ENCODE measurements at regions not wholly inside any gene's neighbourhood (a gene's known extent, or its start where the extent isn't known, plus 50 kb on each side); places are given as distances from the start of the nearest gene placed in this dataset.

DNA sequence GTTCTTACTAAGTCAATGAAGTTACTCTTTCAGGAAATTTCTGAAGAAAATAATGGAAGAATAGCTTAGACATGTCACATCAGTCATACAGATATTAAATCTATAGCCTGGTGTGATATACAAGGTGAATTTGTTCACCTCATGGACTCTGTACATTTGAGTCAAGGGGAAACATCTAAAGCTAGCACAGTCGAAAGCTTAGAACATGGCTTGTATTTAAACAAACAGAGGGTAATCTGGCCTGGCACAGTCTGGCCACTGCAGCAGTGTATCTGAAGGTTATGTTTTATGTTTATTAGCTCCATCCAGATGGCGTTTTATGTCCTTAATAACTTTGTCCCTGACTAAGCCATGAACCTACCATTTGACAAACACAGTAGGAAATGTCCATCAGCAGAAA is 817.3 kb downstream of the SATB2 start:
- Histone ChIP-seq H3K9me3 (no peaks in the 10 kb centered on the region), H3K36me3 (no peaks in the 10 kb centered on the region), H3K4me1 (no peaks in the 10 kb centered on the region), H3K4me3 (no peak overlapping the region), H3K27ac (no peak overlapping the region), H3K27me3 (no peaks in the 10 kb centered on the region)
- no peak for ATAC-seq
- TF ChIP-seq, protein P1, sequence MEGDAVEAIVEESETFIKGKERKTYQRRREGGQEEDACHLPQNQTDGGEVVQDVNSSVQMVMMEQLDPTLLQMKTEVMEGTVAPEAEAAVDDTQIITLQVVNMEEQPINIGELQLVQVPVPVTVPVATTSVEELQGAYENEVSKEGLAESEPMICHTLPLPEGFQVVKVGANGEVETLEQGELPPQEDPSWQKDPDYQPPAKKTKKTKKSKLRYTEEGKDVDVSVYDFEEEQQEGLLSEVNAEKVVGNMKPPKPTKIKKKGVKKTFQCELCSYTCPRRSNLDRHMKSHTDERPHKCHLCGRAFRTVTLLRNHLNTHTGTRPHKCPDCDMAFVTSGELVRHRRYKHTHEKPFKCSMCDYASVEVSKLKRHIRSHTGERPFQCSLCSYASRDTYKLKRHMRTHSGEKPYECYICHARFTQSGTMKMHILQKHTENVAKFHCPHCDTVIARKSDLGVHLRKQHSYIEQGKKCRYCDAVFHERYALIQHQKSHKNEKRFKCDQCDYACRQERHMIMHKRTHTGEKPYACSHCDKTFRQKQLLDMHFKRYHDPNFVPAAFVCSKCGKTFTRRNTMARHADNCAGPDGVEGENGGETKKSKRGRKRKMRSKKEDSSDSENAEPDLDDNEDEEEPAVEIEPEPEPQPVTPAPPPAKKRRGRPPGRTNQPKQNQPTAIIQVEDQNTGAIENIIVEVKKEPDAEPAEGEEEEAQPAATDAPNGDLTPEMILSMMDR (IDR thresholded peaks at IDR 0.05): no peak
- DNase-seq: no peak
- intact Hi-C loops (cut with DNase I): no loop called here

DNA sequence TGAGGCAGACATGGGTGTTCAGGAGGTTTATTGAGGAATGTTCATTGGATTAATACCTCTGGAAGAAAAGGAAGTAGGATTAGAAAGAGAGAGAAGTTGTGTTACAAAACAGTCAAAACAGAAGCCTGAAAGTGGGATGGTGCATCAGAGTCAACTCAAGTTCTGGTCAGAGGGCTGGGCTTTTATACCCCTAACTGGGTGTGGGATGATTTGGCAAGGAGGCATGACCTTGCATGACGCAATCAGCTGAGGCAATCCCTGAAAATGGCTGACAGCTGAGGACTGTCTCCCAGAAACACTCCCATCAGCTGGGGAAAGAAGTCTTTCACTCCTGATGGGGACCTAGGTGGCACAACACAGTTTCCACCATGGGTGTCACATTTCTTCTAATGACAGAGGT is 818.2 kb downstream of the SATB2 start:
- H3K27ac ChIP-seq: no peak overlapping the region
- H3K27me3 ChIP-seq: no peaks in the 10 kb centered on the region
- H3K9me3 ChIP-seq: no peaks in the 10 kb centered on the region
- TF ChIP-seq, protein P1 (IDR thresholded peaks at IDR 0.05): no peak
- ATAC-seq: no peak
- no peak overlapping the region for H3K4me3 ChIP-seq
- intact Hi-C loops (cut with DNase I): no loop called here
- no peak for DNase-seq
- no peaks in the 10 kb centered on the region for H3K4me1 ChIP-seq
- no peaks in the 10 kb centered on the region for H3K36me3 ChIP-seq

DNA sequence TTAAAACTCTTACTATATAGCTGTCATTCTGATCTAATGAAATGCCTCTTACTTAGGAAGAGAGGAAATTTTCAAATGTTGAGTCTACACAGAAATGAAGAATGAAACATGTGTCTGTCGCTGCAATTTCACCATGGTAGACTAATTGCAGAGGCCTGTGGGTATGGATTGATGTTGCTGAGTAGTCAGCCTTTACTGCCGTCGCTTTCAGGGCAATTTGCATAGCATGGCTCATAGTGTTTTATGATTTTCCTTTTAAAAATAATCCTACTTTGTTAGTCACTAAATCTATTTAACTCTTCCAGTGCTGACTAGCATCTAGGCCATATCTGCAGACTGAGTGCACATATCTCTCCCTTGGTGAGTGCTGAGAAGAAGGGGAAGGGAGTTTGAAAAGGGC is 819.2 kb downstream of the SATB2 start:
- ATAC-seq (no peak), DNase-seq (no peak)
- H3K4me3 ChIP-seq: no peak overlapping the region
- intact Hi-C loops (cut with DNase I): no loop called here
- H3K9me3 ChIP-seq: no peaks in the 10 kb centered on the region
- H3K4me1 ChIP-seq: no peaks in the 10 kb centered on the region
- no peak overlapping the region for H3K27ac ChIP-seq
- no peaks in the 10 kb centered on the region for H3K36me3 ChIP-seq
- TF ChIP-seq, protein P1 (IDR thresholded peaks at IDR 0.05): no peak
- H3K27me3 ChIP-seq: no peaks in the 10 kb centered on the region

DNA sequence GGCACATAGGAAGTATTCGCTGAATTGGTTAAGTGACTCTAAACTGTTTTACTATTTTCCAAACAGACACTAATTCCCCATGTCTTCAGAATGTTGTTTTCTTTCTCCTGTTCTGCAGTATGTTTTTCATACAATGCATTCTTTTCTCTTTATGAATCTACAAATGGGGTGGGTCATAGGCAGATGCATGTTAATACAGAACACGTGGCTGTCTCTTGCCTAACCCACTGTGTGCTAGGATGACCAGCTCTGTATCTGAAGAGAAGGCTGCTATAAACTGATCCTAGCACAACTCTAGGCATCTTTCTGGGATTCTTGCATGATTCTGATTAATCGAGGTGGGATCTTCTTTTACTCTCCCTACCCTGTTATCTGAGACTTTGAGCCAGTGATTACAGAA is 826.0 kb downstream of the PLCL1 start:
- Histone ChIP-seq H3K27ac (no peak overlapping the region), H3K9me3 (no peaks in the 10 kb centered on the region)
- DNase-seq: no peak

DNA sequence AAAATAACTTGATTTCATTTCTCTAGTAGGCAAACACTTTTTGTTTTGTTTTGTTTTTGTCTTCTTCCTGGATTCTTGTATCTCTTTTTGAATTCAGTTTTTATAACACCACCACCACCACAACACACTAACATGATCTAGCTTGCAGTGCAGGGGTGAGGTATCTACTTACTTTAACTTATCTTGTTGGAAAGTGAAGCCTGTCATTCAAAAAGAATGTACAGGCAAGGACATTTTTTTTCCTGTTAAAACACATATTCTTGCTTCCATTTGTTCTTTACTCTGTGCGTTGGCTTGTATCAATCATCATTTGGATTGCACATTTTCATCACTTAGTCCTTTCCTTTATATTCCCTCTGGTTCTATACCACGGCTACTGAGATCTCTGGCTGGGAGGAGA is 824.2 kb downstream of the PLCL1 start:
- TF ChIP-seq, protein P1 (IDR thresholded peaks at IDR 0.05): no peak
- no peak overlapping the region for H3K4me3 ChIP-seq
- no peak overlapping the region for H3K27ac ChIP-seq
- no peaks in the 10 kb centered on the region for H3K36me3 ChIP-seq
- H3K27me3 ChIP-seq: no peaks in the 10 kb centered on the region
- no peaks in the 10 kb centered on the region for H3K9me3 ChIP-seq
- intact Hi-C loops (cut with DNase I): no loop called here
- ATAC-seq: no peak
- DNase-seq: no peak
- H3K4me1 ChIP-seq: no peaks in the 10 kb centered on the region

More for the DNA sequence above, 826.0 kb downstream of the PLCL1 start:
- Histone ChIP-seq H3K4me1 (no peaks in the 10 kb centered on the region), H3K4me3 (no peak overlapping the region), H3K36me3 (no peaks in the 10 kb centered on the region), H3K27me3 (no peaks in the 10 kb centered on the region)
- intact Hi-C loops (cut with DNase I): no loop called here
- no peak for ATAC-seq
- TF ChIP-seq, protein P1 (IDR thresholded peaks at IDR 0.05): no peak
